ENCODE measurements at regions not wholly inside any gene's neighbourhood (a gene's known extent, or its start where the extent isn't known, plus 50 kb on each side); places are given as distances from the start of the nearest gene placed in this dataset.

- Histone ChIP-seq H3K36me3 (replicated peaks in 1 of 2; ENCODE audit: control insufficient read depth in 1 of 2, insufficient read depth in 2 of 2, low read length in 2 of 2) (no peaks in the 10 kb centered on the region), H2AFZ (ENCODE audit: insufficient read depth, low read depth, low read length, poor library complexity, severe bottlenecking) (no peak overlapping the region), H4K20me1 (ENCODE audit: insufficient read depth, low read length) (no peaks in the 10 kb centered on the region), H3K4me1 (ENCODE audit: control insufficient read depth in 1 of 2, insufficient read depth in 2 of 2, low read length in 2 of 2) (no peaks in the 10 kb centered on the region), H3K27ac (ENCODE audit: low read depth in 1 of 2, low read length in 2 of 2) (no peak overlapping the region), H3K4me2 (replicated peaks; ENCODE audit: extremely low read depth, low read length, poor library complexity, severe bottlenecking) (no peak overlapping the region), H3K27me3 (ENCODE audit: control insufficient read depth in 2 of 2, insufficient read depth in 2 of 2, low read length in 2 of 2) (peaks cover 10 to 13% of the 10 kb centered on the region in 2 donors), H3K9me3 (replicated peaks in 1 of 2; ENCODE audit: control insufficient read depth in 1 of 2, insufficient read depth in 1 of 2, low read length in 2 of 2) (no peaks in the 10 kb centered on the region), H3K4me3 (replicated peaks in 1 of 3; ENCODE audit: low read depth in 2 of 3, low read length in 3 of 3) (no peak overlapping the region), H3K9ac (ENCODE audit: insufficient read depth, low read length, poor library complexity, severe bottlenecking) (no peak overlapping the region), H3K79me2 (ENCODE audit: insufficient read depth, low read length) (no peaks in the 10 kb centered on the region)
- intact Hi-C loops (cut with micrococcal nuclease) = loop anchor here (5.0 to 10.0 kb wide), 2 partner anchors 1088 to 1091 kb away; no protein-coding TSS in a partner anchor
- H3K4me3 Mint-ChIP-seq = no peak overlapping the region
- H3K36me3 Mint-ChIP-seq = no peaks in the 10 kb centered on the region
- DNase-seq = peak in 1 of 3 donors; percentile 2
- H3K4me1 Mint-ChIP-seq = no peaks in the 10 kb centered on the region
- H3K9me3 Mint-ChIP-seq = no peaks in the 10 kb centered on the region
- H3K27ac Mint-ChIP-seq = no peak overlapping the region
- TF ChIP-seq CTCF (IDR thresholded peaks at IDR 0.05) = no peak
- 89% methylated on average over 3 of the region's 5 CpGs for WGBS (ENCODE audit: insufficient coverage)
- H3K27me3 Mint-ChIP-seq (ENCODE audit: low read depth in 3 of 3) = peaks cover 8 to 17% (median 14%) of the 10 kb centered on the region in 3 donors
These were observed 524.4 kb downstream of the MED13L start for GRCh38 chr12:115752913-115753726.

GRCh38 chr12:115752156-115752555 is 525.3 kb downstream of the MED13L start:
- intact Hi-C loops (cut with micrococcal nuclease) = loop anchor here (5.0 to 10.0 kb wide), 2 partner anchors 1087 to 1090 kb away; no protein-coding TSS in a partner anchor

More at GRCh38 chr12:115752156-115752555, 525.3 kb downstream of the MED13L start:
- no peaks in the 10 kb centered on the region for H3K9me3 ChIP-seq (replicated peaks in 1 of 2; ENCODE audit: control insufficient read depth in 1 of 2, insufficient read depth in 1 of 2, low read length in 2 of 2)
- no peak overlapping the region for H2AFZ ChIP-seq (ENCODE audit: insufficient read depth, low read depth, low read length, poor library complexity, severe bottlenecking)
- no peaks in the 10 kb centered on the region for H3K4me1 ChIP-seq (ENCODE audit: control insufficient read depth in 1 of 2, insufficient read depth in 2 of 2, low read length in 2 of 2)
- 38% methylated on average over 2 of the region's 2 CpGs for WGBS (ENCODE audit: insufficient coverage)
- H3K9me3 Mint-ChIP-seq = no peaks in the 10 kb centered on the region
- H3K4me2 ChIP-seq (replicated peaks; ENCODE audit: extremely low read depth, low read length, poor library complexity, severe bottlenecking) = no peak overlapping the region
- H3K27me3 ChIP-seq (ENCODE audit: control insufficient read depth in 2 of 2, insufficient read depth in 2 of 2, low read length in 2 of 2) = peaks cover 10% of the 10 kb centered on the region in 2 donors
- no peaks in the 10 kb centered on the region for H3K36me3 Mint-ChIP-seq
- no peak for TF ChIP-seq CTCF (IDR thresholded peaks at IDR 0.05)
- H3K4me3 ChIP-seq (replicated peaks in 1 of 3; ENCODE audit: low read depth in 2 of 3, low read length in 3 of 3) = no peak overlapping the region
- H3K27me3 Mint-ChIP-seq (ENCODE audit: low read depth in 3 of 3) = peaks cover 8 to 14% (median 14%) of the 10 kb centered on the region in 3 donors
- no peak for DNase-seq
- no peaks in the 10 kb centered on the region for H3K36me3 ChIP-seq (replicated peaks in 1 of 2; ENCODE audit: control insufficient read depth in 1 of 2, insufficient read depth in 2 of 2, low read length in 2 of 2)
- H4K20me1 ChIP-seq (ENCODE audit: insufficient read depth, low read length) = no peaks in the 10 kb centered on the region
- H3K79me2 ChIP-seq (ENCODE audit: insufficient read depth, low read length) = no peaks in the 10 kb centered on the region
- H3K27ac Mint-ChIP-seq = no peak overlapping the region
- no peak overlapping the region for H3K27ac ChIP-seq (ENCODE audit: low read depth in 1 of 2, low read length in 2 of 2)
- no peak overlapping the region for H3K9ac ChIP-seq (ENCODE audit: insufficient read depth, low read length, poor library complexity, severe bottlenecking)
- H3K4me3 Mint-ChIP-seq = no peak overlapping the region
- H3K4me1 Mint-ChIP-seq = no peaks in the 10 kb centered on the region
